A549 (cell line): ENCODE measurements at regions not wholly inside any gene's neighbourhood (a gene's known extent, or its start where the extent isn't known, plus 50 kb on each side); places are given as distances from the start of the nearest gene placed in this dataset.

ENCODE experiments used
- ATAC-seq, 2 experiments: fragments of 200-7000 bp in 1 of 2; fragments of >200 bp in 1 of 2; cut with Nextera tagmentation in 1 of 2; cut with Tn5 transposase in 1 of 2; 3 replicates each; pipeline versions ENCODE4 v1.8.0 to v1.9.1; 2018 to 2020; ENCODE audit warnings: mild to moderate bottlenecking in 1 of 2, moderate library complexity in 1 of 2
- CTCF ChIA-PET: fragments of 300-600 bp; sonication (Branson Sonifier 250); formaldehyde crosslinking; extraction: SDS; loops from one replicate; lab custom pipeline; 2021; ENCODE audit warnings: antibody characterized with exemption, inconsistent platforms; lab: Yijun Ruan, JAX
- POLR2A ChIA-PET: fragments of 350-600 bp; formaldehyde crosslinking; extraction: SDS; loops from one replicate; lab custom pipeline; 2021; ENCODE audit warnings: antibody characterized with exemption, inconsistent platforms; lab: Yijun Ruan, JAX
- DNase-seq, 2 experiments: peaks; one replicate each; pipeline versions ENCODE4 v3.0.0 to v3.0.0-alpha.2; 2011 to 2016; ENCODE audit warnings: low read depth in 1 of 2, low spot score in 1 of 2
- FAIRE-seq: peaks from 2 replicates; lab custom pipeline; 2011; peaks lifted over from hg19 to GRCh38; lab: Jason Lieb, UNC
- H3K27ac ChIP-seq, 2 experiments: fragments of >200 bp; sonication (Bioruptor Twin); formaldehyde crosslinking; 3 replicates each; pipeline ENCODE4 v1.5.1; 2016 to 2017
- H3K4me1 ChIP-seq: fragments of >200 bp; sonication (Bioruptor Twin); formaldehyde crosslinking; 3 replicates; pipeline ENCODE4 v1.6.1; 2016
- H3K4me2 ChIP-seq: fragments of >200 bp; sonication (Bioruptor Twin); formaldehyde crosslinking; 3 replicates; pipeline ENCODE4 v1.6.1; 2016
- H3K4me3 ChIP-seq: fragments of >200 bp; sonication (Bioruptor Twin); formaldehyde crosslinking; 3 replicates; pipeline ENCODE4 v1.5.1; 2016
- H3K9me3 ChIP-seq: fragments of >200 bp; sonication (Bioruptor Twin); formaldehyde crosslinking; 3 replicates; pipeline ENCODE4 v1.6.1; 2016
- ATOH8 ChIP-seq: fragments of 250-450 bp; sonication (Bioruptor Pico); IDR thresholded peaks from 2 replicates; pipeline ENCODE4 v1.5.0; 2020; ENCODE audit warnings: low read depth, mild to moderate bottlenecking, moderate library complexity
- BCL3 ChIP-seq: fragments of >200 bp; sonication (Bioruptor Twin); formaldehyde crosslinking; IDR thresholded peaks from 3 replicates; pipeline ENCODE4 v1.6.1; 2016
- CHD2 ChIP-seq: fragments of 150-350 bp; IDR thresholded peaks from 2 replicates; pipeline ENCODE4 v1.6.1; 2014; ENCODE audit warnings: low read length; ENCODE audit not compliant: partially characterized antibody
- ESRRA ChIP-seq: fragments of 150-350 bp; IDR thresholded peaks from 2 replicates; pipeline ENCODE4 v1.6.1; 2014; ENCODE audit warnings: mild to moderate bottlenecking, low read length, borderline replicate concordance
- FOXS1 ChIP-seq: fragments of 250-450 bp; sonication (Bioruptor Pico); IDR thresholded peaks from 2 replicates; pipeline ENCODE4 v1.5.0; 2020; ENCODE audit warnings: mild to moderate bottlenecking, moderate library complexity
- HEYL ChIP-seq: fragments of 250-450 bp; sonication (Bioruptor Pico); IDR thresholded peaks from 2 replicates; pipeline ENCODE4 v1.8.0; 2021; ENCODE audit warnings: mild to moderate bottlenecking, moderate library complexity
- HMGXB4 ChIP-seq: fragments of 250-450 bp; sonication (Bioruptor Pico); IDR thresholded peaks from 2 replicates; pipeline ENCODE4 v1.5.0; 2021; ENCODE audit warnings: mild to moderate bottlenecking, moderate library complexity, borderline replicate concordance
- HOXA7 ChIP-seq: fragments of 250-450 bp; sonication (Bioruptor Pico); IDR thresholded peaks from 2 replicates; pipeline ENCODE4 v1.5.0; 2020; ENCODE audit warnings: mild to moderate bottlenecking, moderate library complexity
- HOXB13 ChIP-seq: fragments of 250-450 bp; sonication (Bioruptor Pico); IDR thresholded peaks from 2 replicates; pipeline ENCODE4 v1.5.0; 2020; ENCODE audit warnings: low read depth, mild to moderate bottlenecking, moderate library complexity
- MAFK ChIP-seq: fragments of 450-650 bp; IDR thresholded peaks from 2 replicates; pipeline ENCODE4 v1.6.1; 2014; ENCODE audit not compliant: partially characterized antibody
- MAZ ChIP-seq: fragments of 150-350 bp; IDR thresholded peaks from 2 replicates; pipeline ENCODE4 v1.6.1; 2014; ENCODE audit warnings: antibody characterized with exemption, low read depth, low read length, borderline replicate concordance
- MYC ChIP-seq: IDR thresholded peaks from 2 replicates; pipeline ENCODE4 v1.6.1; 2012; ENCODE audit warnings: mild to moderate bottlenecking, inconsistent platforms, low read length, improper control_type of control experiment, borderline replicate concordance
- NFE2L2 ChIP-seq: fragments of 150-350 bp; conservative IDR thresholded peaks from 2 replicates; pipeline ENCODE4 v1.6.1; 2014; ENCODE audit warnings: low read length
- NPAS2 ChIP-seq: fragments of 250-450 bp; sonication (Bioruptor Pico); IDR thresholded peaks from 2 replicates; pipeline ENCODE4 v1.8.0; 2022; ENCODE audit warnings: mild to moderate bottlenecking, moderate library complexity, borderline replicate concordance
- NR3C1 ChIP-seq: fragments of >200 bp; sonication (Bioruptor Twin); formaldehyde crosslinking; IDR thresholded peaks from 3 replicates; pipeline ENCODE4 v1.6.1; 2017
- PHF8 ChIP-seq: fragments of 200-600 bp; sonication (generic); IDR thresholded peaks from 2 replicates; pipeline ENCODE4 v1.6.1; 2016; ENCODE audit warnings: low read depth, mild to moderate bottlenecking, antibody characterized with exemption, moderate library complexity, borderline replicate concordance
- POLR2A ChIP-seq: IDR thresholded peaks from 2 replicates; pipeline ENCODE4 v1.6.1; 2012; ENCODE audit warnings: mild to moderate bottlenecking, low read length
- POLR2AphosphoS2 ChIP-seq: conservative IDR thresholded peaks from 2 replicates; pipeline ENCODE4 v1.6.1; 2012; ENCODE audit warnings: low read length, improper control_type of control experiment, inconsistent platforms
- RARB ChIP-seq: fragments of 250-450 bp; sonication (Bioruptor Pico); IDR thresholded peaks from 2 replicates; pipeline ENCODE4 v1.8.0; 2021; ENCODE audit warnings: mild to moderate bottlenecking, moderate library complexity
- RCOR1 ChIP-seq: fragments of 150-350 bp; IDR thresholded peaks from 2 replicates; pipeline ENCODE4 v1.6.1; 2014; ENCODE audit warnings: antibody characterized with exemption, low read length, low read depth
- RFX5 ChIP-seq: fragments of 450-650 bp; IDR thresholded peaks from 2 replicates; pipeline ENCODE4 v1.7.1; 2014; ENCODE audit warnings: antibody characterized with exemption, mild to moderate bottlenecking, moderate library complexity
- SMC3 ChIP-seq: fragments of >200 bp; sonication (Bioruptor Twin); formaldehyde crosslinking; IDR thresholded peaks from 3 replicates; pipeline ENCODE4 v1.6.1; 2018; ENCODE audit warnings: inconsistent platforms
- SREBF2 ChIP-seq: fragments of 450-650 bp; IDR thresholded peaks from 2 replicates; pipeline ENCODE4 v1.6.1; 2014; ENCODE audit warnings: mild to moderate bottlenecking, moderate library complexity
- TFCP2L1 ChIP-seq: fragments of 250-450 bp; sonication (Bioruptor Pico); IDR thresholded peaks from 2 replicates; pipeline ENCODE4 v1.5.0; 2021; ENCODE audit warnings: mild to moderate bottlenecking
- TP53 ChIP-seq: fragments of 250-450 bp; sonication (Bioruptor Pico); IDR thresholded peaks from 2 replicates; pipeline ENCODE4 v1.5.0; 2021; ENCODE audit warnings: mild to moderate bottlenecking, moderate library complexity
- USF2 ChIP-seq: fragments of 450-650 bp; IDR thresholded peaks from 2 replicates; pipeline ENCODE4 v1.6.1; 2014; ENCODE audit warnings: antibody characterized with exemption
- ZC3H11A ChIP-seq: fragments of 450-650 bp; IDR thresholded peaks from 2 replicates; pipeline ENCODE4 v1.6.1; 2014; ENCODE audit warnings: antibody characterized with exemption, mild to moderate bottlenecking
- ZSCAN20 ChIP-seq: fragments of 250-450 bp; sonication (Bioruptor Pico); IDR thresholded peaks from 2 replicates; pipeline ENCODE4 v1.8.0; 2022; ENCODE audit warnings: mild to moderate bottlenecking, moderate library complexity
- WGBS: methylation state at CpG from one replicate; pipeline ENCODE4 v1.1.6; 2017; ENCODE audit errors: missing lambda C conversion rate; 5-methylcytosine and 5-hydroxymethylcytosine counted together

- FAIRE-seq (no peak), DNase-seq (no peak), ATAC-seq (no peak)
- CTCF ChIA-PET, result no interaction called here
- no peaks in the 10 kb centered on the region for H3K9me3 ChIP-seq
- TF ChIP-seq MAZ, result no peak
- TF ChIP-seq ZC3H11A, result no peak
- no peak for TF ChIP-seq PHF8
- no peak for TF ChIP-seq BCL3
- TF ChIP-seq ESRRA, result no peak
- TF ChIP-seq NPAS2 (CRISPR knock-in tag), result no peak
- no peak for TF ChIP-seq HEYL (CRISPR knock-in tag)
- TF ChIP-seq CHD2, result no peak
- no peak for TF ChIP-seq ATOH8 (CRISPR knock-in tag)
- TF ChIP-seq NFE2L2, result no peak
- no peak overlapping the region for H3K4me3 ChIP-seq
- no peak overlapping the region for H3K4me2 ChIP-seq
- H3K4me1 ChIP-seq, result no peaks in the 10 kb centered on the region
- WGBS, result 30% methylated on average over 12 of the region's 12 CpGs
- H3K27ac ChIP-seq, result no peak overlapping the region
- POLR2A ChIA-PET, result no interaction called here
Measured at GRCh38 chr5:165885623-165886350, 2380.4 kb downstream of the MAT2B start.

- ATAC-seq (no peak), FAIRE-seq (no peak), DNase-seq (no peak)
- H3K9me3 ChIP-seq, result no peaks in the 10 kb centered on the region
- H3K4me2 ChIP-seq, result no peak overlapping the region
- 0% methylated on average over 2 of the region's 2 CpGs for WGBS
- no peak overlapping the region for H3K4me3 ChIP-seq
- H3K27ac ChIP-seq, result no peak overlapping the region
- H3K4me1 ChIP-seq, result no peaks in the 10 kb centered on the region
- ChIA-PET POLR2A (no interaction called here), CTCF (no interaction called here)
- no peak for TF ChIP-seq MAFK
- TF ChIP-seq ZC3H11A, result no peak
- no peak for TF ChIP-seq SMC3
- TF ChIP-seq HOXB13 (CRISPR knock-in tag), result no peak
- TF ChIP-seq NR3C1, result no peak
- no peak for TF ChIP-seq POLR2AphosphoS2
- TF ChIP-seq USF2, result no peak
- TF ChIP-seq PHF8, result no peak
- no peak for TF ChIP-seq HOXA7 (CRISPR knock-in tag)
- no peak for TF ChIP-seq POLR2A
- TF ChIP-seq ZSCAN20 (CRISPR knock-in tag), result no peak
- no peak for TF ChIP-seq TFCP2L1 (CRISPR knock-in tag)
Measured at GRCh38 chr5:165887147-165887546, 2381.7 kb downstream of the MAT2B start.

GRCh38 chr5:165892383-165892782 is 2387.0 kb downstream of the MAT2B start:
- ChIA-PET CTCF (interaction anchor here (1.2 kb wide), 1 partner anchor 10 kb away, joined by 3 read pairs; no protein-coding TSS in a partner anchor), POLR2A (no interaction called here)
- FAIRE-seq (no peak), ATAC-seq (no peak), DNase-seq (peak in 1 of 2 experiments; percentile 1)
- no peaks in the 10 kb centered on the region for H3K9me3 ChIP-seq
- no peak overlapping the region for H3K4me2 ChIP-seq
- no peak overlapping the region for H3K27ac ChIP-seq
- no peaks in the 10 kb centered on the region for H3K4me1 ChIP-seq
- WGBS, result 44% methylated on average over 6 of the region's 6 CpGs
- no peak overlapping the region for H3K4me3 ChIP-seq
- TF ChIP-seq HEYL (CRISPR knock-in tag) (no peak), ATOH8 (CRISPR knock-in tag) (no peak), RCOR1 (no peak), ZSCAN20 (CRISPR knock-in tag) (no peak), MYC (no peak), NR3C1 (no peak), RFX5 (no peak), RARB (CRISPR knock-in tag) (no peak), FOXS1 (no peak), MAZ (no peak), TP53 (CRISPR knock-in tag) (no peak), SREBF2 (no peak), HOXA7 (CRISPR knock-in tag) (no peak), HMGXB4 (CRISPR knock-in tag) (no peak)
